ENCODE measurements at regions not wholly inside any gene's neighbourhood (a gene's known extent, or its start where the extent isn't known, plus 50 kb on each side); places are given as distances from the start of the nearest gene placed in this dataset.
"Not testable (repeated sequence)": the region's sequence is repeated elsewhere in the genome, so short reads cannot be mapped to it uniquely, and the experiment has no call there.

- Mint-ChIP-seq H3K4me1 (peaks cover 4 to 12% of the 10 kb centered on the region in 2 donors), H3K9me3 (no peaks in the 10 kb centered on the region), H3K36me3 (no peaks in the 10 kb centered on the region), H3K4me3 (peak overlapping the region; percentile 76 to 85), H3K27ac (no peak overlapping the region), H3K27me3 (peaks cover 33 to 38% of the 10 kb centered on the region in 2 donors)
- ATAC-seq (replicated peaks) (peak; percentile 90 to 91), DNase-seq (peak; percentile 59)
Observed at GRCh38 chr13:95404141-95404882, 103.1 kb upstream of the ABCC4 start.

GRCh38 chr13:95406176-95406575 lies 104.9 kb upstream of the ABCC4 start:
- no peak overlapping the region for H3K4me3 Mint-ChIP-seq
- no peaks in the 10 kb centered on the region for H3K36me3 Mint-ChIP-seq
- ATAC-seq (replicated peaks): no peak
- H3K9me3 Mint-ChIP-seq: no peaks in the 10 kb centered on the region
- DNase-seq: no peak
- no peak overlapping the region for H3K27ac Mint-ChIP-seq
- H3K27me3 Mint-ChIP-seq: peaks cover 32 to 37% of the 10 kb centered on the region in 2 donors
- H3K4me1 Mint-ChIP-seq: peaks cover 4 to 12% of the 10 kb centered on the region in 2 donors

GRCh38 chr13:95411428-95412040 lies 110.3 kb upstream of the ABCC4 start:
- DNase-seq (no peak), ATAC-seq (replicated peaks) (no peak)
- H3K36me3 Mint-ChIP-seq: no peaks in the 10 kb centered on the region
- H3K27me3 Mint-ChIP-seq: peaks cover 0 to 4% of the 10 kb centered on the region in 2 donors
- H3K4me3 Mint-ChIP-seq: no peak overlapping the region
- no peak overlapping the region for H3K27ac Mint-ChIP-seq
- H3K4me1 Mint-ChIP-seq: no peaks in the 10 kb centered on the region
- peaks cover 0 to 2% of the 10 kb centered on the region in 2 donors for H3K9me3 Mint-ChIP-seq

- Mint-ChIP-seq H3K27me3 (peaks cover 9 to 21% of the 10 kb centered on the region in 2 donors), H3K27ac (peak overlapping the region; percentile 0), H3K9me3 (peaks cover 0 to 5% of the 10 kb centered on the region in 2 donors), H3K36me3 (no peaks in the 10 kb centered on the region), H3K4me3 (no peak overlapping the region), H3K4me1 (no peaks in the 10 kb centered on the region)
- DNase-seq (no peak), ATAC-seq (replicated peaks) (no peak)
Observed at GRCh38 chr13:95418946-95419345, 117.7 kb upstream of the ABCC4 start.

GRCh38 chr13:95420501-95420900 lies 119.2 kb upstream of the ABCC4 start:
- Mint-ChIP-seq H3K4me1 (no peaks in the 10 kb centered on the region), H3K36me3 (no peaks in the 10 kb centered on the region), H3K4me3 (no peak overlapping the region), H3K27ac (no peak overlapping the region), H3K27me3 (peaks cover 9 to 29% of the 10 kb centered on the region in 2 donors), H3K9me3 (peaks cover 0 to 4% of the 10 kb centered on the region in 2 donors)
- ATAC-seq (replicated peaks) (no peak), DNase-seq (no peak)

- peaks cover 0 to 22% of the 10 kb centered on the region in 2 donors for H3K27me3 Mint-ChIP-seq
- peaks cover 0 to 7% of the 10 kb centered on the region in 2 donors for H3K9me3 Mint-ChIP-seq
- no peaks in the 10 kb centered on the region for H3K36me3 Mint-ChIP-seq
- H3K4me1 Mint-ChIP-seq: no peaks in the 10 kb centered on the region
- no peak overlapping the region for H3K4me3 Mint-ChIP-seq
- H3K27ac Mint-ChIP-seq: no peak overlapping the region
- DNase-seq (no peak), ATAC-seq (replicated peaks) (no peak)
Observed at GRCh38 chr13:95426631-95427030, 125.4 kb upstream of the ABCC4 start.

- H3K36me3 Mint-ChIP-seq; H3K4me1 Mint-ChIP-seq; ATAC-seq (replicated peaks); H3K27me3 Mint-ChIP-seq; H3K27ac Mint-ChIP-seq; DNase-seq; H3K4me3 Mint-ChIP-seq; H3K9me3 Mint-ChIP-seq: not testable (repeated sequence)
Observed at GRCh38 chr13:95430525-95430924, 122.0 kb upstream of the CLDN10 start.

- Mint-ChIP-seq H3K27ac (no peak overlapping the region), H3K36me3 (no peaks in the 10 kb centered on the region), H3K9me3 (peaks cover 0 to 3% of the 10 kb centered on the region in 2 donors), H3K4me3 (no peak overlapping the region), H3K27me3 (peaks cover 0 to 6% of the 10 kb centered on the region in 2 donors), H3K4me1 (no peaks in the 10 kb centered on the region)
- ATAC-seq (replicated peaks) (no peak), DNase-seq (no peak)
Observed at GRCh38 chr13:95432141-95432540, 120.4 kb upstream of the CLDN10 start.

GRCh38 chr13:95433537-95433936 lies 119.0 kb upstream of the CLDN10 start:
- Mint-ChIP-seq H3K9me3 (no peaks in the 10 kb centered on the region), H3K4me3 (no peak overlapping the region), H3K36me3 (no peaks in the 10 kb centered on the region), H3K4me1 (no peaks in the 10 kb centered on the region), H3K27ac (no peak overlapping the region), H3K27me3 (peaks cover 0 to 6% of the 10 kb centered on the region in 2 donors)
- DNase-seq: no peak
- ATAC-seq (replicated peaks): no peak

GRCh38 chr13:95434111-95434510 lies 118.4 kb upstream of the CLDN10 start:
- H3K9me3 Mint-ChIP-seq: no peaks in the 10 kb centered on the region

GRCh38 chr13:95437561-95437960 lies 115.0 kb upstream of the CLDN10 start:
- no peak overlapping the region for H3K4me3 Mint-ChIP-seq
- no peaks in the 10 kb centered on the region for H3K9me3 Mint-ChIP-seq
- H3K27me3 Mint-ChIP-seq: no peaks in the 10 kb centered on the region
- no peak overlapping the region for H3K27ac Mint-ChIP-seq
- no peaks in the 10 kb centered on the region for H3K4me1 Mint-ChIP-seq
- no peak for ATAC-seq (replicated peaks)
- no peaks in the 10 kb centered on the region for H3K36me3 Mint-ChIP-seq
- no peak for DNase-seq

More at GRCh38 chr13:95434111-95434510, 118.4 kb upstream of the CLDN10 start:
- ATAC-seq (replicated peaks) (no peak), DNase-seq (no peak)
- Mint-ChIP-seq H3K4me3 (no peak overlapping the region), H3K27me3 (peaks cover 0 to 6% of the 10 kb centered on the region in 2 donors), H3K27ac (no peak overlapping the region), H3K4me1 (no peaks in the 10 kb centered on the region), H3K36me3 (no peaks in the 10 kb centered on the region)

GRCh38 chr13:95438297-95438696 lies 114.2 kb upstream of the CLDN10 start:
- no peak for ATAC-seq (replicated peaks)
- no peak overlapping the region for H3K27ac Mint-ChIP-seq
- H3K4me3 Mint-ChIP-seq: no peak overlapping the region
- no peaks in the 10 kb centered on the region for H3K36me3 Mint-ChIP-seq
- H3K27me3 Mint-ChIP-seq: peaks cover 3% of the 10 kb centered on the region in 2 donors
- no peak for DNase-seq
- no peaks in the 10 kb centered on the region for H3K4me1 Mint-ChIP-seq
- no peaks in the 10 kb centered on the region for H3K9me3 Mint-ChIP-seq

GRCh38 chr13:95440441-95441088 lies 112.0 kb upstream of the CLDN10 start:
- Mint-ChIP-seq H3K27me3 (peaks cover 4 to 6% of the 10 kb centered on the region in 2 donors), H3K9me3 (no peaks in the 10 kb centered on the region), H3K36me3 (no peaks in the 10 kb centered on the region), H3K27ac (no peak overlapping the region), H3K4me1 (no peaks in the 10 kb centered on the region), H3K4me3 (no peak overlapping the region)
- no peak for DNase-seq
- no peak for ATAC-seq (replicated peaks)

GRCh38 chr13:95441326-95441725 lies 111.2 kb upstream of the CLDN10 start:
- Mint-ChIP-seq H3K4me1 (no peaks in the 10 kb centered on the region), H3K9me3 (no peaks in the 10 kb centered on the region), H3K36me3 (no peaks in the 10 kb centered on the region), H3K27me3 (peaks cover 4 to 6% of the 10 kb centered on the region in 2 donors), H3K27ac (no peak overlapping the region), H3K4me3 (no peak overlapping the region)
- DNase-seq (no peak), ATAC-seq (replicated peaks) (no peak)
